ENCODE measurements at regions not wholly inside any gene's neighbourhood (a gene's known extent, or its start where the extent isn't known, plus 50 kb on each side); places are given as distances from the start of the nearest gene placed in this dataset.

DNA sequence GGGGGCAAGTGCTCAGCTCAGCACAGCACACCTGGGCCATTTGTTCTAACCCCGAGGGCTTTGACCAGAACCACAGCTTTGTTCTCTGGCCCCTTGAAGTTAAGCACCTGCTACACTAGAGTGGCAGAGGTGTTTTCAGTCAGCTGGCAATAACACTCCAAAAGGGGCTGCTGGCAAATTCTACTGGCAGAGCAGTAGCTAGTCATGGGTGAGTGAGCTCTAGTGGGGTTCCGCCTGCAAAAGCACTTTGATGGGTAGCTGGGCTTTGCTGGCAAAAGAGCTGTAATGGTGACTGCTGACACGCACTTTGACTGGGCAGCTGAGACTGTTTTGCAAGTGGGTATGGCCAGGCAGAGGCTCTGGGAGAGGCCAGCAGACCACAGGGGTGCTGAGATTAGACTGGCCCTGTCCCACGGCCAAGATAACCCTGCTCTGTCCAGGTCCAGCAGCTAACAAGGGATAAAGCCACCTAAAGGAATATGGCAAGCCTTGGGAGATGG lies 65.2 kb upstream of the TENT5D start:
- TF ChIP-seq POLR2A (IDR thresholded peaks at IDR 0.05): no peak
- TF ChIP-seq CTCF (IDR thresholded peaks at IDR 0.05): no peak
